ENCODE measurements at regions not wholly inside any gene's neighbourhood (a gene's known extent, or its start where the extent isn't known, plus 50 kb on each side); places are given as distances from the start of the nearest gene placed in this dataset.
"Not testable (repeated sequence)": the region's sequence is repeated elsewhere in the genome, so short reads cannot be mapped to it uniquely, and the experiment has no call there.

- DNase-seq = not testable (repeated sequence)
These were observed 471.9 kb downstream of the FOXD4L5 start for GRCh38 chr9:64813072-64813471.

GRCh38 chr9:64778667-64779066 is 506.3 kb downstream of the FOXD4L5 start:
- DNase-seq = not testable (repeated sequence)

DNA sequence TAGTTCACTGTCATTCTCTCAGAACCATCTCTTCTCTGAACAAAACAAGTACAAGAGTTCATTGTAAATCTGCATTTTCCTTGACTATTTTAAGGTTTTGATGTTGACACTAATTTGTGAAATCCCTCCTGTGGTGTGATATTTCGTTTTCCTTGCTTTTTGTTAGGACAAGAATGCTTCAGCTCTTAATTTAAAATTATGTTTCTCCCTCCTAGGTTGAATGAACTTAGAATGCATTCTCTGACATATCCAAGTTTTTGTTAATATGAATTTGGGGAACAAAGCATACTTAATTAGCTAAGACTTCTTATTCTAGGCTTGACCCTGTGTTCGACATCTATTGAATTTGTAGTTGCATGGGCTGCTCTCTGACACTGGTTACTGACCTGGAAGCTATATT is 508.7 kb downstream of the FOXD4L5 start:
- DNase-seq = not testable (repeated sequence)

DNA sequence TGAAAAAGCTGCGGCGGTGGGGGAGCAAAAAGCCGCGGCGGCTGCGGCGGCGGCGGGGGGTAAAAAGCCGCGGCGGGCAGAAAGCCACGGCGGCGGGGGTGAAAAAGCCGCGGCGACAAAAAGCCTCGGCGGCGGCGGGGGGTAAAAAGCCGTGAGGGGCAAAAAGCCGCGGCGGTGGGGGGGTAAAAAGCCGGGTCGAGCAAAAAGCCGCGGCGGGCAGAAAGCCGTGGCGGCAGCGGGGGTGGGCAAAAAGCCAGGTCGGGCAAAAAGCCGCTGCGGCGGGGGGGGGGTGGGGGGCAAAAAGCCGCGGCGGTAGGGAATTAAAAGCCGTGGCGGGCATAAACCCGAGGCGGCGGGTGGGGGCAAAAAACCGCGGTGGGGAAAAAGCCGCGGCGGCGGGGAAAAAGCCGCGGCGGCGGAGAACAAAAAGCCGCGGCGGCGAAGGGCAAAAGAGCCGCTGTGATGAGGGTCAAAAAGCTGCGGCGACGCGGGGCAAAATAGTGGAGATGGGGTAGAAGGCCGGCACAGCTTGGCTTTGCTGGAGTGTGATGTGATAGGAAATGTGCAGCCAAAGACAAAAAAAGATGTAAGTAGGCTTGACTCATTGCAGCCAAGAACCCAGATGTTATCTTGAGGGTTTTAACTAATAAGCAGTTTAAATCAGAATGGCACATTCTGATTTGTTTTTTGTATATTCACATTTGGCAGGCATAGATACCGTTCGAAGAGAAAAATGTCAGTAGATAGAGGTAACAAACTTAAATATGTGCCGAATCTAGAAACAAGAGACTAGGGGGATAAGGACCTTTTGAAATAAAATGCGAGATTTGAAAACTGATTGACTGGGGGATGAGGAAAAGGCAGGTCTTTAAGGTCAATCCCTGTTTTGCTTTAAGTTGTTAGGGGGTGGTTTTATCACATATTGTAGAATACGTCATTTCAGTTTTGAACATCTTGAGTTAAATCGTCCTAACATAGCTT is 509.9 kb downstream of the FOXD4L5 start:
- DNase-seq = peak; percentile 15

DNA sequence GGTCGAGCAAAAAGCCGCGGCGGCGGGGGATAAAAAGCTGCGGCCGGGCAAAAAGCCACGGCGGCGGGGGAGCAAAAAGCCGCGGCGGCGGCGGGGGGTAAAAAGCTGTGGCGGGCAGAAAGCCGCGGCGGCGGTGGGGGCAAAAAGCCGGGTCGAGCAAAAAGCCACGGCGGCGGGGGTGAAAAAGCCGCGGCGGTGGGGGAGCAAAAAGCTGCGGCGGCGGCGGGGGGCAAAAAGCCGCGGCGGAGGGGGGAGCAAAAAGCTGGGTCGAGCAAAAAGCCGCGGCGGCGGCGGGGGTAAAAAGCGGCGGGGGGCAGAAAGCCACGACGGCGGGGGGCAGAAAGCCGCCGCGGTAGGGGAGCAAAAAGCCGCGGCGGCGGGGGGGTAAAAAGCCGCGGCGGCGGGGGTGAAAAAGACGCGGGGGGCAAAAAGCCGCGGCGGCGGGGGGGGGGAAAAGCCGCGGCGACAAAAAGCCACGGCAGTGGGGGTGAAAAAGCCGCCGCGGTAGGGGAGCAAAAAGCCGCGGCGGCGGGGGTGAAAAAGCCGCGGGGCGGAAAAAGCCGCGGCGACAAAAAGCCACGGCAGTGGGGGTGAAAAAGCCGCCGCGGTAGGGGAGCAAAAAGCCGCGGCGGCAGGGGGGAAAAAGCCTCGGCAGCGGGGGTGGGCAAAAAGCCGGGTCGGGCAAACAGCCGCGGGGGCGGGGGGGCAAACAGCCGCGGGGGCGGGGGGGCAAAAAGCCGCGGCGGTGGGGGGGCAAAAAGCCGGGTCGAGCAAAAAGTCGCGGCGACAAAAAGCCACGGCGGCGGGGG is 510.8 kb downstream of the FOXD4L5 start:
- not testable (repeated sequence) for DNase-seq

DNA sequence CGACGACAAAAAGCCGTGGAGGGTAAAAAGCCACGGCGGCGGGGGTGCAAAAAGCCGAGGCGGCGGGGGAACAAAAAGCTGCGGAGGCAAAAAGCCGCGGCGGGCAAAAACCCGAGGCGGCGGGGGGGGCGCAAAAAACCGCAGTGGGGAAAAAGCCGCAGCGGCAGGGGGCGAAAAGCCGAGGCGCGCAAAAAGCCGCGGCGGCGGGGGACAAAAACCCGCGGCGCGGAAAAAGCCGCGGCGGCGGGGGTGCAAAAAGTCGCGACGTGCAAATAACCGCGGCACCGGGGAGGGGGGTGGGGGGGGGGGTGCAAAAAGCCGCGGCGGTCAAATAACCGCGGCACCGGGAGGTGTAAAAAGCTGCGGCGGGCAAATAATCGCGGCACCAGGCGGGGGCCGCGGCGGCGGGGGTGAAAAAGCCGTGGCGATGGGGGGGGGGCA is 511.5 kb downstream of the FOXD4L5 start:
- peak; percentile 12 for DNase-seq

DNA sequence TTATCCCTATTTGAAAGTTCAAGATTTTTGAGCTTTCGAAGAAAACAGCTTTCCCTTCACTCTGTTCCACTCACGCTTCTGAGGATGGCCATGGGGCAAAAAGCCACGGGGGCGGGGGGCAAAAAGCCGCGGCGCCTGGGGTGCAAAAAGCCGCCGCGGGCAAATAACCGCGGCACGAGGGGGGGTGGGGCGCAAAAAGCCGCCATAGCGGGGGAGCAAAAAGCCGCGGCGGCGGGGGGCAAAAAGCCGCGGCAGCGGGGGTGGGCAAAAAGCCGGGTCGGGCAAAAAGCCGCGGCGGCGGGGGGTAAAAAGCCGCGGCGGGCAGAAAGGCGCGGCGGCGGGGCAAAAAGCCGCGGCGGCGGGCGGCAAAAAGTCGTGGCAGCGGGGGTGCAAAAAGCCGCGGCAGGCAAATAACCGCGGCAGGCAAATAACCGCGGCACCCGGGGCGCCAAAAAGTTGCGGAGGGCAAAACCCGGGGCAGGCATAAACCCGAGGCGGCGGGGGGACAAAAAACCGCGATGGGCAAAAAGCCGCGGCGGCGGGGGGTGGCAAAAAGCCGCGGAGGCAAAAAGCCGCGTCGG is 512.2 kb downstream of the FOXD4L5 start:
- peak; percentile 3 for DNase-seq

DNA sequence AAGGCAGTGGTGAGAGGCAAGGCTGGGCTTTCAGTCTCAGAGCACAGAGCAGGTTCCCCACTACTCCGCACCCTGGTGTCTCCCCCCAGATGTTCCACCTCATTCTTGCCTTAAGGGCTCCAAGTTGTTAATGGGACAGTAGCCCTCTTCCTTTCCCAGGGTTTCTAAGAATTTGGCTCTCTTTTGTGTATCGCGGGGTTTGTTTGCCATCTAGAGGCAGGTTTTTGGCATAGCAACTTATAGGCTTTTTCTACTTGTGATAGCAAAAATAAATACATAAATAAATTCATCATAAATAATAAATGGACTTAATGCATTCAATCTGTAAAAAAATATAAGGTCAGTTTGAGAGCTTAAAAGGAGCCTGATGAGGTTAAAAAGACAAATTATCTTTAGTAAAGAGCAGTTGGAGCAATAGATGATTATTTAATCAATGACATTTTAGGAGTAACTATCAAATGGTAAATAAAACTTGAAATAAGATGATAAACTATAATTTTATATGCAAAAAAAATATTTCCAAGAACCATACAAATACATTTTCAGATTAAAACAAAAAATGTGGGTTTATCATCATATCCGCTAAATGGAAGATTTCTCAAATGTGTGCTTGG is 512.8 kb downstream of the FOXD4L5 start:
- DNase-seq = not testable (repeated sequence)

All from right hindlimb (tissue), 1 donor.